GM12878 (cell line): ENCODE measurements at regions not wholly inside any gene's neighbourhood (a gene's known extent, or its start where the extent isn't known, plus 50 kb on each side); places are given as distances from the start of the nearest gene placed in this dataset.

ENCODE experiments used
- ATAC-seq: fragments of 200-7000 bp; cut with Tn5 transposase; 3 replicates; pipeline ENCODE4 v1.9.1; 2020; ENCODE audit warnings: mild to moderate bottlenecking, moderate library complexity
- BruUV-seq: library from RNA; stranded (reverse); fragments of 400-500 nt; replicated peaks from 2 replicates; lab custom pipeline; 2021; lab: Mats Ljungman, UMichigan
- CTCF ChIA-PET: fragments of 300-600 bp; sonication (Branson Sonifier 250); formaldehyde crosslinking; extraction: SDS; loops from one replicate; lab custom pipeline; 2021; ENCODE audit warnings: inconsistent platforms; lab: Yijun Ruan, JAX
- POLR2A ChIA-PET: fragments of 350-600 bp; formaldehyde crosslinking; extraction: SDS; loops from one replicate; lab custom pipeline; 2021; ENCODE audit warnings: inconsistent platforms; lab: Charles Lee
- RAD21 ChIA-PET: fragments of 300-600 bp; sonication (Branson Sonifier 250); formaldehyde crosslinking; loops from one replicate; lab custom pipeline; 2023; ENCODE audit warnings: antibody characterized with exemption; ENCODE audit not compliant: unreplicated experiment; lab: Charles Lee
- SMC1A ChIA-PET: fragments of 300-600 bp; sonication (Branson Sonifier 250); formaldehyde crosslinking; loops from one replicate; lab custom pipeline; 2023; ENCODE audit not compliant: unreplicated experiment, uncharacterized antibody; lab: Charles Lee
- DNase-seq: peaks from one replicate; pipeline ENCODE4 v3.0.0-alpha.2; 2011; ENCODE audit warnings: low read depth, low spot score
- FAIRE-seq: peaks from 3 replicates; lab custom pipeline; 2011; peaks lifted over from hg19 to GRCh38; lab: Jason Lieb, UNC
- H2AFZ ChIP-seq: 2 replicates; pipeline ENCODE4 v1.6.0; 2011; ENCODE audit warnings: low read depth, low read length, control low read depth; ENCODE audit not compliant: control insufficient read depth
- H3K27ac ChIP-seq: 2 replicates; pipeline ENCODE4 v1.5.1; 2011; ENCODE audit warnings: control low read depth; ENCODE audit not compliant: control insufficient read depth, insufficient read depth
- H3K27me3 ChIP-seq, 2 experiments: replicated peaks in 1 of 2; 2 replicates each; pipeline versions ENCODE4 v1.6.0 to v1.6.1; 2011; ENCODE audit warnings: low read length in 1 of 2; ENCODE audit not compliant: control insufficient read depth in 2 of 2, insufficient read depth in 2 of 2
- H3K36me3 ChIP-seq, 2 experiments: 2 replicates each; pipeline ENCODE4 v1.5.1; 2011; ENCODE audit warnings: low read length in 1 of 2; ENCODE audit not compliant: control insufficient read depth in 2 of 2, insufficient read depth in 2 of 2
- H3K4me1 ChIP-seq: 2 replicates; pipeline ENCODE4 v1.6.1; 2011; ENCODE audit warnings: mild to moderate bottlenecking, low read length, moderate library complexity, mixed read lengths; ENCODE audit not compliant: control insufficient read depth, insufficient read depth
- H3K4me2 ChIP-seq: 2 replicates; pipeline ENCODE4 v1.6.0; 2011; ENCODE audit warnings: control low read depth; ENCODE audit not compliant: control insufficient read depth, insufficient read depth
- H3K4me3 ChIP-seq: fragments of 200-600 bp; sonication (generic); 2 replicates; pipeline ENCODE4 v1.5.1; 2016
- H3K79me2 ChIP-seq: 2 replicates; pipeline ENCODE4 v1.6.0; 2011; ENCODE audit warnings: low read length; ENCODE audit not compliant: control insufficient read depth, insufficient read depth
- H3K9ac ChIP-seq: 2 replicates; pipeline ENCODE4 v1.8.0; 2011; ENCODE audit warnings: low read length, control low read depth, mixed read lengths; ENCODE audit not compliant: control insufficient read depth, insufficient read depth
- H3K9me3 ChIP-seq: replicated peaks from 3 replicates; pipeline ENCODE4 v1.5.1; 2011; ENCODE audit warnings: mild to moderate bottlenecking, low read length; ENCODE audit not compliant: control insufficient read depth, insufficient read depth
- H4K20me1 ChIP-seq: 2 replicates; pipeline ENCODE4 v1.6.0; 2011; ENCODE audit not compliant: control insufficient read depth, insufficient read depth
- E4F1 ChIP-seq: fragments of 450-650 bp; IDR thresholded peaks from 2 replicates; pipeline ENCODE4 v1.6.1; 2018; ENCODE audit warnings: borderline replicate concordance, mild to moderate bottlenecking; ENCODE audit not compliant: partially characterized antibody
- FOS ChIP-seq: IDR thresholded peaks from 3 replicates; pipeline ENCODE4 v1.6.1; 2011; ENCODE audit warnings: borderline replicate concordance; ENCODE audit not compliant: insufficient read length; ENCODE audit errors: extremely low read depth
- GABPA ChIP-seq: IDR thresholded peaks from 2 replicates; pipeline ENCODE4 v1.6.1; 2014; ENCODE audit warnings: antibody characterized with exemption, low read depth, mild to moderate bottlenecking, inconsistent platforms
- HSF1 ChIP-seq: fragments of 150-350 bp; IDR thresholded peaks from 2 replicates; pipeline ENCODE4 v1.6.1; 2014; ENCODE audit warnings: mild to moderate bottlenecking, low read depth, low read length
- PAX8 ChIP-seq: fragments of 450-650 bp; IDR thresholded peaks from 2 replicates; pipeline ENCODE4 v1.6.1; 2017; ENCODE audit warnings: mild to moderate bottlenecking, moderate library complexity
- TAF1 ChIP-seq: IDR thresholded peaks from 2 replicates; pipeline ENCODE4 v1.6.1; 2011; ENCODE audit warnings: mild to moderate bottlenecking, low read depth, low read length, borderline replicate concordance
- TCF7 ChIP-seq: IDR thresholded peaks from 2 replicates; pipeline ENCODE4 v1.6.1; 2014; ENCODE audit warnings: antibody characterized with exemption, borderline replicate concordance
- WGBS: methylation state at CpG from one replicate; pipeline ENCODE4 v1.1.6; 2016; ENCODE audit warnings: low lambda C conversion rate; ENCODE audit not compliant: insufficient replicate concordance, insufficient coverage; ENCODE audit errors: missing lambda C conversion rate; 5-methylcytosine and 5-hydroxymethylcytosine counted together
- in situ Hi-C: fragments of 300-500 bp; cut with MboI; formaldehyde crosslinking; loops from 9 replicates; pipeline ENCODE4 v1.14.3; 2018; ENCODE audit warnings: mixed read lengths
- intact Hi-C: fragments of 100-400 bp; cut with micrococcal nuclease; formaldehyde crosslinking; loops from one replicate; pipeline ENCODE4 v1.14.2; 2022; ENCODE audit not compliant: unreplicated experiment

GRCh38 chr3:172573422-172573821, 50.2 kb upstream of the TNFSF10 start:
- FAIRE-seq = no peak
- no peak overlapping the region for H3K4me2 ChIP-seq
- ChIA-PET RAD21 (no interaction called here), POLR2A (no interaction called here)
- BruUV-seq = no TSS peak
- no peak overlapping the region for H3K9ac ChIP-seq
- in situ Hi-C loops = no loop called here
- no peaks in the 10 kb centered on the region for H4K20me1 ChIP-seq
- TF ChIP-seq HSF1 = no peak
- TF ChIP-seq TAF1 = no peak
- no peak for TF ChIP-seq E4F1
- no peak for TF ChIP-seq TCF7
- TF ChIP-seq PAX8 = no peak
- no peak for TF ChIP-seq GABPA
- no peak for TF ChIP-seq FOS
- TF ChIP-seq, all 136 proteins: peak for 0
- WGBS = 95% methylated on average over 1 of the region's 1 CpG
- intact Hi-C loops = no loop called here
- H3K4me1 ChIP-seq = peaks cover 6% of the 10 kb centered on the region
- no peak overlapping the region for H3K27ac ChIP-seq
- peaks cover 6% of the 10 kb centered on the region for H3K9me3 ChIP-seq
- no peaks in the 10 kb centered on the region for H3K79me2 ChIP-seq
- no peaks in the 10 kb centered on the region for H3K27me3 ChIP-seq
- H3K36me3 ChIP-seq = no peaks in the 10 kb centered on the region
- CTCF ChIA-PET = no interaction called here
- DNase-seq = no peak
- ATAC-seq = no peak
- no peak overlapping the region for H3K4me3 ChIP-seq
- SMC1A ChIA-PET = interaction anchor here (1.9 kb wide), 1 partner anchor 23 kb away, joined by 7 read pairs; no protein-coding TSS in a partner anchor
- H2AFZ ChIP-seq = no peak overlapping the region
